ENCODE measurements at regions not wholly inside any gene's neighbourhood (a gene's known extent, or its start where the extent isn't known, plus 50 kb on each side); places are given as distances from the start of the nearest gene placed in this dataset.

DNA sequence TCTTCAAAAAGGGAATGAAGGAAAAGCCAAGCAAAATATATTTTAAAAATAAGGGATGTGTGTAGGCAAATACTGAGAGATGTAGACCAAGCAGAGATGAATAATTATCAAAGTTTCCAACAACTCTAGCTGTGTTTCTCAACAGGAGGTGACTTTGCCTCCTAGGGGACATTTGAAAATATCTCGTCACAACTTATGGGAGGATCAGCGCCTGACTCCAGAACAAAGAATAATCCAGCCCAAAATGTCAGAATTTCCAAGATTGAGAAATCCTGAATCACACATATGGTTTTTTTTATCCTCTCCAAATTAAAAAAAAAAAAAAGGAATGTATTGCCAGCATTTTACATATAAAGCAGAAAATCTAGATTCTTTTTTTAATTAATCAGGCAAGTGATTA is 241.2 kb upstream of the ZFP64 start:
- Histone ChIP-seq H3K36me3 (ENCODE audit: control insufficient read depth, insufficient read depth, low read length) (no peaks in the 10 kb centered on the region), H3K4me1 (no peaks in the 10 kb centered on the region), H3K4me3 (ENCODE audit: low read depth, low read length) (no peak overlapping the region), H3K9me3 (peaks cover 4% of the 10 kb centered on the region; the same call in 1 of the 2 replicates), H3K27me3 (replicated peaks; ENCODE audit: control insufficient read depth, insufficient read depth, low read length) (no peaks in the 10 kb centered on the region)
- no peak overlapping the region for H3K27ac Mint-ChIP-seq (ENCODE audit: unreplicated experiment)
- peaks cover 3% of the 10 kb centered on the region for H3K27me3 Mint-ChIP-seq (ENCODE audit: insufficient read depth, unreplicated experiment)
- H3K9me3 Mint-ChIP-seq (ENCODE audit: unreplicated experiment): peaks cover 14% of the 10 kb centered on the region
- BruUV-seq (replicated peaks): no TSS peak
- DNase-seq: no peak
- CTCF ChIA-PET: interaction anchor here (0.7 kb wide), 1 partner anchor 1106 kb away, joined by 5 read pairs; no protein-coding TSS in a partner anchor
- TF ChIP-seq, protein P1, sequence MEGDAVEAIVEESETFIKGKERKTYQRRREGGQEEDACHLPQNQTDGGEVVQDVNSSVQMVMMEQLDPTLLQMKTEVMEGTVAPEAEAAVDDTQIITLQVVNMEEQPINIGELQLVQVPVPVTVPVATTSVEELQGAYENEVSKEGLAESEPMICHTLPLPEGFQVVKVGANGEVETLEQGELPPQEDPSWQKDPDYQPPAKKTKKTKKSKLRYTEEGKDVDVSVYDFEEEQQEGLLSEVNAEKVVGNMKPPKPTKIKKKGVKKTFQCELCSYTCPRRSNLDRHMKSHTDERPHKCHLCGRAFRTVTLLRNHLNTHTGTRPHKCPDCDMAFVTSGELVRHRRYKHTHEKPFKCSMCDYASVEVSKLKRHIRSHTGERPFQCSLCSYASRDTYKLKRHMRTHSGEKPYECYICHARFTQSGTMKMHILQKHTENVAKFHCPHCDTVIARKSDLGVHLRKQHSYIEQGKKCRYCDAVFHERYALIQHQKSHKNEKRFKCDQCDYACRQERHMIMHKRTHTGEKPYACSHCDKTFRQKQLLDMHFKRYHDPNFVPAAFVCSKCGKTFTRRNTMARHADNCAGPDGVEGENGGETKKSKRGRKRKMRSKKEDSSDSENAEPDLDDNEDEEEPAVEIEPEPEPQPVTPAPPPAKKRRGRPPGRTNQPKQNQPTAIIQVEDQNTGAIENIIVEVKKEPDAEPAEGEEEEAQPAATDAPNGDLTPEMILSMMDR (IDR thresholded peaks at IDR 0.05; ENCODE audit: insufficient read depth in 1 of 2, low read depth in 1 of 2, low read length in 1 of 2, severe bottlenecking in 1 of 2, unreplicated experiment in 1 of 2): no peak
- H3K4me3 Mint-ChIP-seq (ENCODE audit: unreplicated experiment): no peak overlapping the region
- H3K4me1 Mint-ChIP-seq (ENCODE audit: low read depth, unreplicated experiment): no peaks in the 10 kb centered on the region
- POLR2A ChIA-PET: no interaction called here
- no peaks in the 10 kb centered on the region for H3K36me3 Mint-ChIP-seq (ENCODE audit: insufficient read depth, unreplicated experiment)
- intact Hi-C loops (cut with micrococcal nuclease; ENCODE audit: unreplicated experiment): no loop called here

DNA sequence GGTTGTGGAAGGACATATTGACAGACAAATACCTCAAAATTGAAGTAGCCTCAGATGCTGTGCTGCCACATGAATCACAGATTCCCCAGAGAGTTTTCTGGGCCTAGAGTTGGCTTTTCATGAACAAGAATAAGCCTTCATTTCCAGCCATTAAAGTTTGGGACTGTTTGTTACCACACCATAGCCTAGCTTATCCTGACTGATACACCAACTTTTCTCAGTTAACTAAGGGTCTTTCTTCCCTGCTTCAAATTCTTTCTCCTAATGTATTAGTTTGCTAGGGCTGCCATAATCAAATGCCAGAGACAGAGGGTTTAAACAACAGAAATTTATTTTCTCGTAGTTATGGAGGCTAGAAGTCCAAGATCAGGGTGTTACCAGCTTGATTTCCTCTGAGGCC is 237.4 kb upstream of the ZFP64 start:
- no peaks in the 10 kb centered on the region for H3K4me1 Mint-ChIP-seq (ENCODE audit: low read depth, unreplicated experiment)
- BruUV-seq (replicated peaks): no TSS peak

DNA sequence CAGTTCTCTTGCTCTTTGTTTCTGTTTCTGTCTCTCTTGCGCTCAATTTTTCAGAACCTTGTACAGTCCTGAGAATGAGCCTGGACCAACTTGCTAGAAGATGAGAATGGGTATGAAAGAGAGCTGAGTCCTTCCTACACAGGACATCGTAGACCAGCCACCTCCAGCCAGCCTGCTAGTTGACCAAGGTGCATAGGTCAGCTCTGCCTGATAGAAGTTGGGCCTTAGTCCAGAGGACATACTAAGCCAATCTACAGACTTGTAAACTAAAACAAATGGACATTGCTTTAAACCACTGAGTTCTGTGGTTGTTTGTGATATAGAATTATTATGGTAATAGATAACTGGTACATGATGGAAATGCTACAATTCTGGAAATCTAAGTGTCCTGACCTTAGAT is 236.4 kb upstream of the ZFP64 start:
- ChIA-PET POLR2A (no interaction called here), CTCF (no interaction called here)
- Mint-ChIP-seq H3K27ac (ENCODE audit: unreplicated experiment) (no peak overlapping the region), H3K9me3 (ENCODE audit: unreplicated experiment) (peaks cover 14% of the 10 kb centered on the region), H3K4me3 (ENCODE audit: unreplicated experiment) (no peak overlapping the region), H3K36me3 (ENCODE audit: insufficient read depth, unreplicated experiment) (no peaks in the 10 kb centered on the region), H3K27me3 (ENCODE audit: insufficient read depth, unreplicated experiment) (peaks cover 15% of the 10 kb centered on the region), H3K4me1 (ENCODE audit: low read depth, unreplicated experiment) (no peaks in the 10 kb centered on the region)
- TF ChIP-seq, protein P1 (IDR thresholded peaks at IDR 0.05; ENCODE audit: insufficient read depth in 1 of 2, low read depth in 1 of 2, low read length in 1 of 2, severe bottlenecking in 1 of 2, unreplicated experiment in 1 of 2): no peak
- Histone ChIP-seq H3K9me3 (0 out of 2 replicates have a peak, but pooled peaks cover 4% of the 10 kb centered on the region), H3K27me3 (replicated peaks; ENCODE audit: control insufficient read depth, insufficient read depth, low read length) (no peaks in the 10 kb centered on the region), H3K4me1 (no peaks in the 10 kb centered on the region), H3K36me3 (ENCODE audit: control insufficient read depth, insufficient read depth, low read length) (no peaks in the 10 kb centered on the region), H3K4me3 (ENCODE audit: low read depth, low read length) (no peak overlapping the region)
- DNase-seq: no peak
- BruUV-seq (replicated peaks): no TSS peak
- intact Hi-C loops (cut with micrococcal nuclease; ENCODE audit: unreplicated experiment): no loop called here

More for the DNA sequence above, 237.4 kb upstream of the ZFP64 start:
- intact Hi-C loops (cut with micrococcal nuclease; ENCODE audit: unreplicated experiment): no loop called here
- Histone ChIP-seq H3K4me3 (ENCODE audit: low read depth, low read length) (no peak overlapping the region), H3K27me3 (replicated peaks; ENCODE audit: control insufficient read depth, insufficient read depth, low read length) (no peaks in the 10 kb centered on the region), H3K4me1 (no peaks in the 10 kb centered on the region), H3K9me3 (0 out of 2 replicates have a peak, but pooled peaks cover 4% of the 10 kb centered on the region), H3K36me3 (ENCODE audit: control insufficient read depth, insufficient read depth, low read length) (no peaks in the 10 kb centered on the region)
- ChIA-PET CTCF (no interaction called here), POLR2A (no interaction called here)
- no peak for DNase-seq
- Mint-ChIP-seq H3K27ac (ENCODE audit: unreplicated experiment) (no peak overlapping the region), H3K9me3 (ENCODE audit: unreplicated experiment) (peaks cover 14% of the 10 kb centered on the region), H3K27me3 (ENCODE audit: insufficient read depth, unreplicated experiment) (peaks cover 11% of the 10 kb centered on the region), H3K4me3 (ENCODE audit: unreplicated experiment) (no peak overlapping the region), H3K36me3 (ENCODE audit: insufficient read depth, unreplicated experiment) (no peaks in the 10 kb centered on the region)
- TF ChIP-seq, protein P1 (IDR thresholded peaks at IDR 0.05; ENCODE audit: insufficient read depth in 1 of 2, low read depth in 1 of 2, low read length in 1 of 2, severe bottlenecking in 1 of 2, unreplicated experiment in 1 of 2): no peak
